CD4-positive, alpha-beta T cell treated with Interleukin-15 for 4 hours (primary cell): ENCODE measurements at regions not wholly inside any gene's neighbourhood (a gene's known extent, or its start where the extent isn't known, plus 50 kb on each side); places are given as distances from the start of the nearest gene placed in this dataset.

Experiments used
- DNase-seq: peaks from one replicate; pipeline ENCODE4 v3.0.0-alpha.2; 2020; ENCODE audit warnings: low spot score

GRCh38 chr13:29902632-29903305 lies 52.4 kb upstream of the UBL3 start:
- no peak for DNase-seq

- peak; percentile 36 for DNase-seq
Observed at GRCh38 chr13:29901710-29902631, 51.6 kb upstream of the UBL3 start.
